Adrenal gland (tissue), 9 donors: ENCODE measurements at regions not wholly inside any gene's neighbourhood (a gene's known extent, or its start where the extent isn't known, plus 50 kb on each side); places are given as distances from the start of the nearest gene placed in this dataset.

Experiments used
- DNase-seq, 7 donors: peaks; one replicate each; pipeline ENCODE4 v3.0.0-alpha.2; 2019 to 2020
- H3K27ac ChIP-seq, 5 donors: fragments of 200-600 bp; sonication (generic) in 4 of 5; 1 replicate in 3 of 5; 2 replicates in 2 of 5; pipeline versions ENCODE4 v1.5.1 to v1.8.0; 2016 to 2020; ENCODE audit warnings: mild to moderate bottlenecking in 1 of 5
- H3K27me3 ChIP-seq: fragments of 200-600 bp; 2 replicates; pipeline ENCODE4 v1.8.0; 2021
- H3K36me3 ChIP-seq, 2 donors: fragments of 200-600 bp; replicated peaks in 1 of 2; 1 replicate in 1 of 2; 2 replicates in 1 of 2; pipeline versions ENCODE4 v1.5.1 to v1.8.0; 2018 to 2022
- H3K4me1 ChIP-seq, 2 donors: fragments of 200-600 bp; replicated peaks in 1 of 2; 1 replicate in 1 of 2; 2 replicates in 1 of 2; pipeline versions ENCODE4 v1.5.1 to v1.8.0; 2018 to 2021
- H3K4me3 ChIP-seq, 4 donors: fragments of 200-600 bp; sonication (generic) in 3 of 4; one replicate each; pipeline ENCODE4 v1.5.1; 2016 to 2018
- H3K9me3 ChIP-seq, 3 donors: fragments of 200-600 bp; sonication (generic) in 1 of 3; replicated peaks in 1 of 3; 1 replicate in 2 of 3; 2 replicates in 1 of 3; pipeline versions ENCODE4 v1.5.1 to v1.8.0; 2016 to 2021
- POLR2A ChIP-seq, 2 donors: fragments of 450-650 bp; IDR thresholded peaks; one replicate each; pipeline ENCODE4 v1.6.1; 2017; ENCODE audit warnings: antibody characterized with exemption in 2 of 2, mild to moderate bottlenecking in 2 of 2, moderate library complexity in 1 of 2
- WGBS, 4 donors: extraction: QIAGEN DNeasy Blood & Tissue Kit in 2 of 4; methylation state at CpG; one replicate each; pipeline versions ENCODE4 v1.1.5 to v1.1.7; 2013 to 2017; 5-methylcytosine and 5-hydroxymethylcytosine counted together
- intact Hi-C, 2 donors: fragments of 100-400 bp; cut with DNase I; formaldehyde crosslinking; loops; one replicate each; pipeline versions ENCODE4 v1.14.1 to v1.15.0; 2022 to 2023
- TF ChIP-seq, protein P1 (sequence below), 6 experiments: fragments of 450-650 bp in 4 of 6; fragments of 200-600 bp in 2 of 6; sonication (generic) in 1 of 6; IDR thresholded peaks; 1 replicate in 5 of 6; 2 replicates in 1 of 6; pipeline versions ENCODE4 v1.5.1 to v1.8.0; 2016 to 2021; ENCODE audit warnings: antibody characterized with exemption in 6 of 6, mild to moderate bottlenecking in 2 of 6, moderate library complexity in 1 of 6
- donor health status: healthy with polysubstance abuse.
- donor health status: Bipolar disorder and iron deficiency.
- donor health status: DM: yes; HTN: yes; CAD: no.
- donor health status: DM: no; HTN: no; CAD: no.
- donor health status: DM: no; HTN: no; CAD: no.

GRCh38 chr5:98690002-98690401 is 83.5 kb upstream of the RGMB start:
- intact Hi-C loops: no loop called here
- no peaks in the 10 kb centered on the region for H3K27me3 ChIP-seq
- no peaks in the 10 kb centered on the region for H3K36me3 ChIP-seq
- no peak overlapping the region for H3K27ac ChIP-seq
- no peak for DNase-seq
- no peak overlapping the region for H3K4me3 ChIP-seq
- no peaks in the 10 kb centered on the region for H3K4me1 ChIP-seq
- no peaks in the 10 kb centered on the region for H3K9me3 ChIP-seq
- TF ChIP-seq POLR2A (IDR thresholded peaks at IDR 0.05): no peak

- intact Hi-C loops: no loop called here
- 67 to 94% (median 84%) methylated on average over 1 of the region's 1 CpG for WGBS, 4 donors
Measured at GRCh38 chr5:98694902-98695301, 78.6 kb upstream of the RGMB start.

GRCh38 chr5:98698359-98698758 is 75.1 kb upstream of the RGMB start:
- no peaks in the 10 kb centered on the region for H3K9me3 ChIP-seq
- TF ChIP-seq, protein P1, sequence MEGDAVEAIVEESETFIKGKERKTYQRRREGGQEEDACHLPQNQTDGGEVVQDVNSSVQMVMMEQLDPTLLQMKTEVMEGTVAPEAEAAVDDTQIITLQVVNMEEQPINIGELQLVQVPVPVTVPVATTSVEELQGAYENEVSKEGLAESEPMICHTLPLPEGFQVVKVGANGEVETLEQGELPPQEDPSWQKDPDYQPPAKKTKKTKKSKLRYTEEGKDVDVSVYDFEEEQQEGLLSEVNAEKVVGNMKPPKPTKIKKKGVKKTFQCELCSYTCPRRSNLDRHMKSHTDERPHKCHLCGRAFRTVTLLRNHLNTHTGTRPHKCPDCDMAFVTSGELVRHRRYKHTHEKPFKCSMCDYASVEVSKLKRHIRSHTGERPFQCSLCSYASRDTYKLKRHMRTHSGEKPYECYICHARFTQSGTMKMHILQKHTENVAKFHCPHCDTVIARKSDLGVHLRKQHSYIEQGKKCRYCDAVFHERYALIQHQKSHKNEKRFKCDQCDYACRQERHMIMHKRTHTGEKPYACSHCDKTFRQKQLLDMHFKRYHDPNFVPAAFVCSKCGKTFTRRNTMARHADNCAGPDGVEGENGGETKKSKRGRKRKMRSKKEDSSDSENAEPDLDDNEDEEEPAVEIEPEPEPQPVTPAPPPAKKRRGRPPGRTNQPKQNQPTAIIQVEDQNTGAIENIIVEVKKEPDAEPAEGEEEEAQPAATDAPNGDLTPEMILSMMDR (IDR thresholded peaks at IDR 0.05): no peak
- TF ChIP-seq POLR2A (IDR thresholded peaks at IDR 0.05): no peak
- H3K4me1 ChIP-seq: no peaks in the 10 kb centered on the region
- no peak overlapping the region for H3K4me3 ChIP-seq
- H3K27ac ChIP-seq: no peak overlapping the region
- intact Hi-C loops: no loop called here
- no peaks in the 10 kb centered on the region for H3K27me3 ChIP-seq
- DNase-seq: no peak
- no peaks in the 10 kb centered on the region for H3K36me3 ChIP-seq

More at GRCh38 chr5:98694902-98695301, 78.6 kb upstream of the RGMB start:
- H3K4me3 ChIP-seq: no peak overlapping the region
- DNase-seq: no peak
- TF ChIP-seq, protein P1 (IDR thresholded peaks at IDR 0.05): no peak
- TF ChIP-seq POLR2A (IDR thresholded peaks at IDR 0.05): no peak
- no peaks in the 10 kb centered on the region for H3K36me3 ChIP-seq
- H3K4me1 ChIP-seq: no peaks in the 10 kb centered on the region
- no peaks in the 10 kb centered on the region for H3K9me3 ChIP-seq
- no peaks in the 10 kb centered on the region for H3K27me3 ChIP-seq
- no peak overlapping the region for H3K27ac ChIP-seq

DNA sequence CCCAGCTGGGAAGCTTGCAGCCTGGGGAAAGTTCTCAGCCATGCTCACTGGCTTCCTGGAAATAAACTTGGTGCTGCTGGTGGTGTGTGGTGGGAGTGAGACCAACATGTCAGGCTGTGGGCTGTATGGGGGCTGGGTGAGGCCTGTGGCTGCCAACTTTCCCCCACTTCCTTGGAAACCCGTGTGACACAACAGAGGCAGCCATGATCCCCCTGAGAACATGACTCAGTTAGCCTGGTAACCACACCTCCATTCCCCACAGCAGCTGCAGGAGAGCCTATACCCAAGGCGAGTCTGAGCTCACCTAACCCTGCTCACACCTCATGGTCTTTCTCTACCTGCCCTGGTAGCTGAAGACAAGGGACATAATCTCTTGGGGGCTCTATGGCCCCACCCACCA is 72.7 kb upstream of the RGMB start:
- Histone ChIP-seq H3K4me1 (no peaks in the 10 kb centered on the region), H3K4me3 (no peak overlapping the region), H3K27ac (no peak overlapping the region), H3K36me3 (no peaks in the 10 kb centered on the region), H3K27me3 (no peaks in the 10 kb centered on the region), H3K9me3 (no peaks in the 10 kb centered on the region)
- intact Hi-C loops: no loop called here
- 56 to 75% (median 70%) methylated on average over 2 of the region's 2 CpGs for WGBS, 4 donors
- DNase-seq: no peak
- TF ChIP-seq, protein P1 (IDR thresholded peaks at IDR 0.05): no peak
- TF ChIP-seq POLR2A (IDR thresholded peaks at IDR 0.05): no peak

GRCh38 chr5:98705841-98706240 is 67.6 kb upstream of the RGMB start:
- TF ChIP-seq, protein P1 (IDR thresholded peaks at IDR 0.05): no peak
- TF ChIP-seq POLR2A (IDR thresholded peaks at IDR 0.05): no peak
- 70 to 88% (median 84%) methylated on average over 2 of the region's 2 CpGs for WGBS, 4 donors
- no peaks in the 10 kb centered on the region for H3K4me1 ChIP-seq

More at GRCh38 chr5:98705841-98706240, 67.6 kb upstream of the RGMB start:
- Histone ChIP-seq H3K4me3 (no peak overlapping the region), H3K9me3 (no peaks in the 10 kb centered on the region), H3K27ac (no peak overlapping the region), H3K36me3 (no peaks in the 10 kb centered on the region), H3K27me3 (no peaks in the 10 kb centered on the region)
- intact Hi-C loops: no loop called here
- DNase-seq: no peak
